Neural cell (in vitro differentiated cells): ENCODE measurements at regions not wholly inside any gene's neighbourhood (a gene's known extent, or its start where the extent isn't known, plus 50 kb on each side); places are given as distances from the start of the nearest gene placed in this dataset.

Experiments
- CTCF ChIP-seq: fragments of 450-650 bp; IDR thresholded peaks from 2 replicates; pipeline ENCODE4 v1.5.1; 2014; ENCODE audit warnings: antibody characterized with exemption, mild to moderate bottlenecking, moderate library complexity; ENCODE audit not compliant: poor library complexity, severe bottlenecking
- EP300 ChIP-seq: fragments of 450-650 bp; conservative IDR thresholded peaks from 2 replicates; pipeline ENCODE4 v1.6.1; 2014; ENCODE audit warnings: antibody characterized with exemption, mild to moderate bottlenecking, moderate library complexity; ENCODE audit not compliant: poor library complexity, severe bottlenecking
- EZH2 ChIP-seq: fragments of 200-600, 300-800 bp; shearing (Covaris generic), sonication (generic); IDR thresholded peaks from 2 replicates; pipeline ENCODE4 v1.6.1; 2014; ENCODE audit warnings: antibody characterized with exemption, low read length, borderline replicate concordance, mild to moderate bottlenecking; ENCODE audit not compliant: insufficient read depth, poor library complexity, severe bottlenecking
- MXI1 ChIP-seq: fragments of 450-650 bp; conservative IDR thresholded peaks from 2 replicates; pipeline ENCODE4 v1.6.1; 2014; ENCODE audit warnings: antibody characterized with exemption, mild to moderate bottlenecking; ENCODE audit not compliant: poor library complexity, severe bottlenecking
- POLR2AphosphoS5 ChIP-seq: IDR thresholded peaks from 2 replicates; pipeline ENCODE4 v1.6.1; 2012
- RAD21 ChIP-seq: fragments of 450-650 bp; conservative IDR thresholded peaks from 2 replicates; pipeline ENCODE4 v1.6.1; 2014; ENCODE audit warnings: antibody characterized with exemption, mild to moderate bottlenecking, moderate library complexity
- REST ChIP-seq: IDR thresholded peaks from 2 replicates; pipeline ENCODE4 v1.6.1; 2012; ENCODE audit warnings: borderline replicate concordance
- SMC3 ChIP-seq: fragments of 450-650 bp; conservative IDR thresholded peaks from 2 replicates; pipeline ENCODE4 v1.6.1; 2014; ENCODE audit warnings: antibody characterized with exemption, mild to moderate bottlenecking, moderate library complexity; ENCODE audit not compliant: poor library complexity
- TAF1 ChIP-seq: IDR thresholded peaks from 2 replicates; pipeline ENCODE4 v1.6.1; 2012; ENCODE audit warnings: low read depth

GRCh38 chr2:128525653-128526052, 207.0 kb upstream of the HS6ST1 start:
- TF ChIP-seq CTCF (no peak), TAF1 (no peak), POLR2AphosphoS5 (no peak), REST (no peak), EP300 (no peak), SMC3 (no peak), EZH2 (no peak), RAD21 (no peak), MXI1 (no peak)
